NCI-H2196 (cell line): ENCODE measurements at regions not wholly inside any gene's neighbourhood (a gene's known extent, or its start where the extent isn't known, plus 50 kb on each side); places are given as distances from the start of the nearest gene placed in this dataset.
"Not testable (repeated sequence)": the region's sequence is repeated elsewhere in the genome, so short reads cannot be mapped to it uniquely, and the experiment has no call there.

ENCODE experiments used
- DNase-seq: peaks from one replicate; lab custom pipeline; 2025; ENCODE audit not compliant: unreplicated experiment; lab: John Stamatoyannopoulos, UW

GRCh38 chr4:162945713-162946112 is 221.0 kb downstream of the NAF1 start:
- no peak for DNase-seq

- DNase-seq: no peak
These were observed 223.4 kb downstream of the NAF1 start for GRCh38 chr4:162943263-162943662.

- DNase-seq: no peak
These were observed 227.8 kb downstream of the NAF1 start for GRCh38 chr4:162938738-162939485.

GRCh38 chr4:162935214-162935613 is 231.5 kb downstream of the NAF1 start:
- no peak for DNase-seq

GRCh38 chr4:162931286-162931685 is 235.4 kb downstream of the NAF1 start:
- DNase-seq: no peak

- no peak for DNase-seq
These were observed 245.4 kb downstream of the NAF1 start for GRCh38 chr4:162921178-162921785.

- DNase-seq: no peak
These were observed 246.0 kb downstream of the NAF1 start for GRCh38 chr4:162920649-162921048.

GRCh38 chr4:162912482-162912881 is 254.2 kb downstream of the NAF1 start:
- DNase-seq: no peak

GRCh38 chr4:162911349-162911748 is 255.3 kb downstream of the NAF1 start:
- no peak for DNase-seq

GRCh38 chr4:162909952-162910351 is 256.7 kb downstream of the NAF1 start:
- DNase-seq: no peak

- no peak for DNase-seq
These were observed 272.3 kb downstream of the NAF1 start for GRCh38 chr4:162894387-162894786.

GRCh38 chr4:162891788-162892707 is 274.6 kb downstream of the NAF1 start:
- no peak for DNase-seq

GRCh38 chr4:162878096-162878495 is 288.6 kb downstream of the NAF1 start:
- DNase-seq: no peak

GRCh38 chr4:162874748-162875147 is 291.9 kb downstream of the NAF1 start:
- no peak for DNase-seq

- no peak for DNase-seq
These were observed 294.7 kb downstream of the NAF1 start for GRCh38 chr4:162871990-162872389.

- no peak for DNase-seq
These were observed 297.5 kb downstream of the NAF1 start for GRCh38 chr4:162869157-162869556.

GRCh38 chr4:162866565-162866964 is 300.1 kb downstream of the NAF1 start:
- no peak for DNase-seq

GRCh38 chr4:162865102-162865501 is 301.6 kb downstream of the NAF1 start:
- DNase-seq: no peak

GRCh38 chr4:162853788-162854187 is 312.9 kb downstream of the NAF1 start:
- DNase-seq: no peak

GRCh38 chr4:162852642-162853041 is 314.0 kb downstream of the NAF1 start:
- no peak for DNase-seq

GRCh38 chr4:162851241-162851758 is 315.4 kb downstream of the NAF1 start:
- not testable (repeated sequence) for DNase-seq
